HG03442 (cell line): ENCODE measurements at regions not wholly inside any gene's neighbourhood (a gene's known extent, or its start where the extent isn't known, plus 50 kb on each side); places are given as distances from the start of the nearest gene placed in this dataset.
"Not testable (repeated sequence)": the region's sequence is repeated elsewhere in the genome, so short reads cannot be mapped to it uniquely, and the experiment has no call there.

Source experiments
- ATAC-seq: cut with Tn5 transposase; IDR thresholded peaks from one replicate; pipeline ENCODE4 v1.9.1; 2021; ENCODE audit warnings: mild to moderate bottlenecking, moderate library complexity; ENCODE audit not compliant: unreplicated experiment

DNA sequence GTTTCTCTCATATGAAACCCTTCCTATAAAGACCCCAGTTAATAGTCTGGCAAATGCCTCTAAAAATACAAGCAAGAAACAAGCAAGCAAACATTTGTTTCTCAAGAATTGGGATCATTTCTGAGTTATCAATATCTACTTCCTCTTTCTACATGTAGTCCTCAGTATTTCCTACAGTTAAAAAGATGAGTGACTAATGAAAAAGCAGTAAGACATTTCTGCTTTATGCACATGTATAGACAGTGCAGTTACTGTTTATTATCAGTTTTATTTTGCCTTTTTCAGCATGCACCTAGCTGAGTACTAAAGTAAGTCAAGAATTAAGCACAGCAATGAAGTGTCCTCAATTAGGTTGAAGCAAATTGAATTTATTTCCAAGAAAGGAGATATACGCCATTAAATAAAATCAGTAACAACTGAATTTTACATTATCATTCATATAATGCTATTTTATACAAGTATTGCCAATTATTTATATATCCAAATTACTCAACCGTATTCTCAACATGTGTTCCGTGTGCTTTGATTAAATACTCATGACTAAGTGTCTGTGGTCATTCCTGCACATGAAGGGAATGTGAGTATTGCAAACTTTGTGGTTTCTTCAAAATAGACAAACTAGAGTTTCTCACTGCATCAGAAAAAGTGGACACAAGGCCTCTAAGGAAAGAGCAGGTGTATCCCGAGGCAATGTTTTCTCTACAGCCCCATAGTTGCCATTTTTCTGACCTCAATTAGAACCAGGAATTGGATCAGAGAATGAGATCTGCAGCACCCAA, 159.3 kb upstream of the MARCKS start:
- ATAC-seq, result peak; percentile 63

DNA sequence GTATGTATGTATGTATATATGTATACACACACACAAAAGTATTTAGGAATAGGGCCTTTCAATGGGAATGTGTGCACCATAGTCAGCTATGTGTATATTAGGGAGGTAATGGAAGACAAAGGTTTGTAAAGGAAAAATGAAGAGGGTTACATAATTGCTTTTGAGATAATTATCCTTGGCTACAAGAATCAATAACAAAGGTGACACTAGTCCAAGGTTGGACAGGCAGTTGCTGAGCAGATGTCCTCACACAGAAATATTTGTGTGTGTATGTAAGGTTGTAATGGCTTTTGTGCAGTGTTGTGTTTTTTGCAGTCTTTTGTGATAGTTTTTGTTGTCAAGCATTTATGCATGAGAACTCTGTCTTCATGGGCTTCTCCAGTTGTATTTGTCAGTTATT, 157.9 kb upstream of the MARCKS start:
- ATAC-seq, result no peak

DNA sequence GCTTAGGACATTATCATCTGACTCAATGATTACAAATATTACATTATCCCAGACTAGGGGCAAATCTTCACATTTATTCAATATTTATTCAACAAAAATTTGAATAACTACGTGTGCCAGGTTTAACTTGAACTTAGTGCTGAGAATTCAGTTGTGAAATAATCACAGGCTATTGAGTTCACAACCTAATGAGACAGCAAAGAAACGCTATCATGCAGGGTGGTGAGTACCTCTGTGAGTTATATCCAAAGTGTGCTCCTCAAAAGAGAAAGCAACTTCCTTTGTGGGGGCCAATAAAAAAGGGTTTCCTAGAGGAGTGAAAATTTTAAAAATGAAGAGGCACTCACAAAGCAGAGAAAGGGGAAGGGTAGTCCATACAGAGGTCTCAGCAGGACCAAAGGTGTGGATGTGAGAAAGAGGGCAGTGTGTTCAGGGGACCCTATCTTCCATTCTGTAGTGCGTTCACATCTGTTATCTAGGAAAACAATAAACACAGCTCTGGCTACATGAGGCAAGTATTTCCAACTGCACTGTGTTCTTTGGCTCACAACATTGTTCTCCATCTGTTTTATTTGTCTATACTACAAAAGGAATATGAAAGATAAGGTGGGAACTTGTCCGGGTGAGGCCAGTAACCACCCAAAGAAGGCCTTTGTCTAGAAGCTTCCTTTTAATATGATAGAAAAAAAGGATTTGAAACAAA, 155.4 kb upstream of the MARCKS start:
- ATAC-seq, result no peak

DNA sequence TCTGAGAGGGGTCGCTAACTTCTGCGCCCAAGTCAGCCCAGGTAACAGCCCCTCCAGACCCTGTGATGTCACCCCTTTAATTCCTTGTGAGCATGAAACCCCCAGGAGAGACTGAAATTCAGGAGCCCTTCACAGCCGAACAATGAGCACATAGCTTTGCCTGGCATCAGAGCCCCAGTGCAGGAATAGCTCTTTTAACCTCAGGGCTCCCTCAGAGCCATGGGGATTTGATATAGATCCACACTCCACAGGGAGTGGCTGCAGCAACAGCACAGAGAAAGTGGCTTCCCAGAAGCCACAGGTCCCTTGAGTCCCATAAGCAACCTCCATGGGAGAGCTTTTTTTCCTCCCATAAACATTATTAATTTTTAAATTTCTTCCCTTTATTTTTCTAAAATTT, 150.0 kb upstream of the MARCKS start:
- no peak for ATAC-seq

DNA sequence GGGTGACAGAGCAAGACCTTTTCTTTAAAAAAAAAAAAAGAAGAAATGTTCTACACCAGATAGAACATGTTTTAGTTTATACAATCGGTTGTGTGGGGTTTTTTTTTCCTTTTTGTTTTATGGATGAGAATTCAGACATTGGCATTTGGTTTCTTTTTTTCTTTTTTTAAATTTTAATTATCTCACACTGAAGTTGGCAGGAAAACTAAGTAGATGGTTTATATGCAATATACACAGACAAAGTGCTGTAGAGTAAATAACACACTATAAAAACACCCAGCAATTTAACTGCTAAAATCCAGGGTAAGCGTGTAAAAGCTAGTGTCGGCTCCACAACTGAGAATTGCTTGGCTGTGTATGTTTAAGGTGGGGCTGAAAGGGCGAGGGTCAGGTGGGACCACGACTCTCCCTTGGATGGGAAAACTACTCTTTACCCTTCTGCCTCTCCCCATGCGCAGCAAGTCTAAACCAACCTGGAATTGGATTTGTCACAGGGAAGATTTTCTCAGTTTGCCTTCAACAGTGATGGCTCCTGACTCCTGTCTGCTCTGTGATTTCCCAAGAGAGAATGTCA, 147.1 kb upstream of the MARCKS start:
- no peak for ATAC-seq

DNA sequence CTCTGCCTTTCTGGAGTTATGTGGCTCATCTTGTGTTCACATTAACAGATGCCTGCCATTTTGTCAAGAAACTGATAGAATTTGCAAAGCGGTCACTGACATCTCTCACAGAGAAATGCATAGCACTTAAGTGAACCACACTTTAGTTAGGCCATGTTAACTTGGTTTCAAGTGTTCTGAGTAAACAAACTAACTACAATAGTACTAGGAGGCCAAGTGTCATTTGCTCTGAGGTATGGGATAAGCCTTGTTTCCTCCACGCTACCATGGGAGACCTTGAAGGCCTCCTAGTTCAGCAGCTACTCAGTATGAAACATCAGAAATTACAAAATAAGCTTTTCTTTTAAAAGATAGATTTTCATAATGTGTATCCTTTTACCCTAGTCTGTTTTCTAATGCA, 143.5 kb upstream of the MARCKS start:
- no peak for ATAC-seq

DNA sequence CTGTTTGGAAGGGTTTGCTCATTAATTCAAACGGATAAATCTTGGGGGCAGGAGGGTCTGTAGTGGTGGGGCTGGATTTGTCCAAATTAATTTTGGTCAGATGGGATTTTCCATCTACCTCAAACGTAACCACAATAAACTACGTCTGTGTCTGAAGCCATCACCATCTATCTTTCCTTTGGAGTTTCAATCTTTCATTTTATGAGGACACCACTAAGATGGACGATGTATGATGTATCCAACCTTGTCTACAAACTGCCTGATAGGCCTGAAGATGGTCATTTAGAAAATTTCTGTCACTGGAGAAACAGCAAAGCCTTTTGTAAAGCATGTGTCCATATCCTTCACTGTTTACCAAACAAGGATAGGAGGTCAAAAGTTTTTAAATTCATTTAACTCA, 138.6 kb upstream of the MARCKS start:
- no peak for ATAC-seq

DNA sequence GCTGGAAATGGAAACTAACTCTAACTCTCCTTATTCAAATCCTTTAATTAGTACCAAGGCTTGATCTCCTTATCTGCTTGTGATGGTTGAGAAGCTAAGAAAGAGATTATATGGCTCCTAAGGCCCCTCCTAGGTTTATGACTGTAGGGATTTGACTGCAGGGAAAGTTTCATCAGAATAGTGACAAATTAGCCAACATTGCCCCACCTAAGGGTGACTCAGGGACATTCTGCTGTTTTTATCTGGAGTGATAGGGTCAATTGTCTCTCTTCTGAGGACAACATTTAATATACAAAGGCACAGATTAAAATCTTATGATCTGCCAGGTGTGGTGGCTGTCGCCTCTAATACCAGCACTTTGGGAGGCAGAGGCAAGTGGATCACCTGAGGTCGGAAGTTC, 138.1 kb upstream of the MARCKS start:
- no peak for ATAC-seq

DNA sequence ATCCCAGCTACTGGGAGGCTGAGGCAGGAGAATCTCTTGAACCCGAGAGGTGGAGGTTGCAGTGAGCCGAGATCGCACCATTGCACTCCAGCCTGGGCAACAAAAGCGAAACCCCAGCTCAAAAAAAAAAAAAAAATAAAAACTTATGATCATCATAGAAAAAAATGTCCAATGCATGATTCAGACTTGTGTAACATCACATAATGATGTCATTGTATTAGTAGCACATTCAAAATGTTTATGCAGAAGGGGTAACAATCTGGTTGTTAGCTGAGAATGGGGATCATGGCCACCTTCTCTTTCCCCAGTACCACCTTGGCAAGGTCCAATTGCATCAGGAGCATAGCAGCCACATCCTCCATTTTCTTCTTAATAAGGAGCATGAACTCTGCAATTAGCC, 137.6 kb upstream of the MARCKS start:
- ATAC-seq, result no peak

DNA sequence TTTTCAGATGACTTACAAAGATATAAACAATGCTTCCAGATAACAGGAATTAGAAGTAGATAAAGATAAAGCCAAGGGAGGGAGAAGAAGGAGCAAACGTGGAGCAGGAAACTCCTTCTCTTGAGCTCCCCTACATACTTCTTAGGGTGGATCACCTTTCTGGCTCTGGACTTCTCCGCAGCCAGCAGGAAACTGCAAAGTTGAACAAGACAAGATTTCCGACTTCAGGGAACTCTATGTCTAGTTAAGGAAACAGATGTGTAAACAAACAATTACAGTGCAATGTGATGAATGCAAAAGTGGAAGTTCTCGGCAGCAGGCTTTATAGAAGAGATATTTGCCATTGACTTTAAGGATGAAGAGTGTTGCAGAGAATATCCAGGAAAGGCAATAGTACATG, 134.0 kb upstream of the MARCKS start:
- ATAC-seq, result no peak

DNA sequence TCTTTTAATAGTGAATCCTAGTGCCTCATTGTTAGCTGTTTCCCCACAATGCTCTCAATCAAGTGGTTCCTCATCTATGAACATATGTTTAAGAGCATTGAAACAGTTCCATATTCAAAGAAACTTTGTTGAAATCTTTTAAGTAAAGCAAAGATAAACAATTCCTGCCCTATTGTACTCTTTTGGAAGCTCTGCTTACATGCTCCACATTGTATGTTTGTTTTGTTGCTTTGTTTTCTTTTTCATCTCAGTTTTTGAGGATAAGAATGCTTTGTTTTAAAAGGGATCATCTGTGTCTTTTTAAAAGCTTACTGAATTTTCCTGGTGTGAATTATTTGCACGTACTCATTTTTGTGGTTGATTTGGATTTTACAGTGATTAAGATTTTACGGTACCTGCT, 132.2 kb upstream of the MARCKS start:
- not testable (repeated sequence) for ATAC-seq

DNA sequence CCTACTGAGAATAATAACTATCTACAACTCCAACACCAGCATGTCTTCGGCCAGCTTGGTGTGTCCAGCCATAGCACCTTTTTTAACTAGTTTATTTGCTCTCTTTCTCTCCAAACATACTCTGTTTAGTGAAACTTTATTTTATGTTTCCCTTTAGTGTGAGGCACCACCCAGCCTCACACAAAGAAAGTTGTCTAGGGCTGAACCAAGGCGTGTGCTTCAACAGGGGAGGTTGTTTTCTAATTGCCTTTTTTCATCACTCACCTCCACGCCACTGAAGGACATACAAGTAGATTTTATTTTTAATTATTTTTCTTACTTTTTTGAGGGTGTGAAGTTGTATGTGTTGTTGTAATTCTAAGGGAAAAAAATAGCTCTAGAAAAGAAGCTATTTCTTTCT, 125.6 kb upstream of the MARCKS start:
- ATAC-seq, result no peak

DNA sequence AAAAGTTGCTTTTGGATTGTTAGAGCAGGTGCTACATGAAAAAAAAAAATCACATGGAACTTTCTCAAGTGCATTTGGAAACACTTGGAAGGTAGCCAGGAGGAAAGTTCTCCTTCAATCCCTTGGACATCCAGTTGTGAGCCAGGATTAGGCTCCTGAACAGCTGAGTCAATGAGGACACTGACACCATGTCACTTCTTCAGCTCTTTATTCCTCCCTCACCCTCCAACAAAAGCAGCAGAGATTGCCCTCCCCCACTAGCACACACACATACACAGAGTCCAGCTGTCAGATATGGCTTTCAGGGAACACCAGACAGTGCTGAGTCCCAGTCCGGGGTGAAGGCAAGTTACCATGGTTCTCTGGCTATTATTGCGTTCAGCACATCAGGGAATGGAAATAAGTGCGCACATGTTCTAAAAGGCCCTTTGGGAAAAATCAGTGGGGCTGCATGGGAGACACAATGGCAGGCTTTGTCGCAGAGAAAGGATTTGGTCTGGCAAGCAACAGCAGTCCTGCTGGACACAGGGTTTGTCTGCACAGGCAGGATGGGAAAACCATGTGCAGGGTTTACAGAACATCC, 124.7 kb upstream of the MARCKS start:
- ATAC-seq, result no peak

DNA sequence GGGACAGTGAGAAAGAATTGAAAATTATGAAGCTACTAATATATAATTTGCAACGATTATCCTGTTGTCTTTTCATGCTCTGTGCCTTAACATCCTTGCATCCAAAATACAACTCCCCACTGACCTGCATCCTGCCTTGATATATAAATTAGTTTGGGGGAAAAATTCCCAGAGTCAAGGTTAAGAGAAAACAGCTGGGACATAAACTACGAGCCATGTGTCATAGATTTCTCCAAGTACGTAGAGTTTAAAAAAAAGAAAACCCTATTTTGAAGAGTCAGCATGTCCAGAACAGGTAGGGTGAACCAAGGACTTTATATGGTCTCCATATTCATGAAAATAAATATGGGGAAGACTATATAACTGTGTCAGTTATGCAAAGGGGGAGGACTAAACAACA, 123.8 kb upstream of the MARCKS start:
- ATAC-seq, result no peak

DNA sequence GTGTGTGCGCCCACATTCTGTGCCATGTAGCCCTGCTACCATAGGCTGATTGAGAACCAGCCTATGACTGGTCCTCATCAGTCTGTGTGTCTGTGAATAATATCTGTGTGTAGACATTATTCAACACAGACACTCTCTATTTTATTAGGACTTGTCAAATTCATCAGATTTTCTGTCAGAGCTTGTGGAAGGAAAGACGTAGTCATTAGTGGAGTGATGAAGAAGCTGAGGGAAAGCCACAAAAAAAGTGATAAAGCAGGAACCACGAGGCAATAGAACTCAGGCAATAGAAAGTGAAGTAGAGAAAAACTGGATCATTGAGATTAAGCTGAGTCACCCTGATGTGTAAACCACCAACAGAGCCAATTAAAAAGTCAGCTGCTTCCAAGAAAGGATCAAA, 122.2 kb upstream of the MARCKS start:
- no peak for ATAC-seq

DNA sequence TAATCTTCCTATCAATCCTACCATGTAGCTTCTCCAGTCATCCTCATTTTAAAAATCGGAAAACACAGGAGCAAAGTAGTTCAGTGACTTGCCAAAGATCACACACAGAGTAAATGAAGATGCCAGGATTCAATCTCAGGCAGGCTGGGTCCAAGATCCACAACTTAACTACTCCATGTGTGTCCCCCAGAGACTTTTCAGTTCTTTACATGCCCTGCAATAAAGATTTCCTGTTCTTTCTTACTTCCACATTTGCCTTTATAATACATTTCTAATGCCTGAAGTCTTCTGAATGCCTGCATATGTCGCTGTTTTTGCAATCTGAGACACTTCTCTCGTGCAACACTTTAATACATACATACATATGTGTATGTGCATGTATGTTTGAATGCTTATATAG, 121.7 kb upstream of the MARCKS start:
- ATAC-seq, result no peak

DNA sequence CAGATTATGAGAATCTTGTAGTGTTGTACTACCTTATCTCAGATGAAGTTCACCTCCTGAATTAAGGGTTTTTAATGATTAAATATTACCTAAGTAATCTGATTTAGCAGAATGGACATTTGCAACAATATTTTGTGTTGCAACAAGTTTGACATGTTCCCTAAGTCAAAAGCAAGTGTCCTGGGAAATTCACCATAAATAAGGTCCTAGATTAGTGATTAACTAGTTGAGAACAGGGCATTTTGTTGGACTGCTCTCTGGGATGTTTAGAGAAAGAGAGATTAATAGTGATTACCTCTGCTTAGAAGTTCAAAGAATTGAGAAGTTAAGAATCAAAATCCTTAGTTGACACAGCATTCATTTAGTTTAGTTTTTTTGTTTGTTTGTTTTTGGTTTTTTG, 120.2 kb upstream of the MARCKS start:
- no peak for ATAC-seq

DNA sequence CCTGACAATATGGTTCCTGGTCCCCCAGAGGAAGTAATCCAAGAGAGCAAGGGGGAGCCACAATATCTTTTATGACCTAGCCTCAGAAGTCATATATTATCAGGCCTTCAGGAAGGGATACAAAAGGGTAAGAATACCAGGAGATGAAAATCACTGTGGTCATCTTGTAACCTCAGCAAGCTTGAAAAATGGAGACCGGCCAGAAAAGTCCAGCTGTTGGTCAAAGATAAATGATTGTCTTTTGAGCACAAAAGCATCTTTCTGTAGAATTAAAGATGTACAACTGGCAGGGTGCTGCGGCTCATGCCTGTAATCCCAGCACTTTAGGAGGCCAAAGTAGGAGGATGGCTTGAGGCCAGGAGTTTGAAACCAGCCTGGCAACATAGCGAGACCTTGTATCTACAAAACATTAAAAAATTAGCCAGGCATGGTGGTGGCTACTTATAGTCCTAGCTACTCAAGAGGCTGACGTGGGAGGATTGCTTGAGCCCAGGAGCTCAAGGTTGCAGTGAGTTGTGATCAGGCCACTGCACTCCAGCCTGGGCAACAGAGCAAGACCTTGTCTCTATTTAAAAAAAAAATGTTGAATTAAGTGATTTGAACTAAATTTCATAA, 118.0 kb upstream of the MARCKS start:
- ATAC-seq, result no peak

DNA sequence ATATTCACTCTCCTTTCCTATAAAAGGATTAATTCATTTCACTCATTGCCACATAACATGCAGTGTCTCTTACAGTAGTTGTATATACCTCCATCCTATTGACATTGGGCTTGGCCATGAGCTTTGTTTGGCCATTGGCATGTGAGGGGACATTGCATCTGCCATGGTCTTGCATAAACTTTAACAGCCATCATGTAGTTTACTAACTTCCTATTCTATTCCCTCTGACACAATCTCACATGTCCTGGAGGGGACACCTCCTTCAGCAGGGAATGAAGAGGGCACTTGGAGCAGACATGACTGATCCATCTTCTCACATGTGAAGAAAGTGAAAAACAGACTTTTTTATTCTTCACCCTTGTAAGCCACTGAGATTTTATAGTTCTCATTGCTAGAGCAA, 115.5 kb upstream of the MARCKS start:
- ATAC-seq, result no peak

DNA sequence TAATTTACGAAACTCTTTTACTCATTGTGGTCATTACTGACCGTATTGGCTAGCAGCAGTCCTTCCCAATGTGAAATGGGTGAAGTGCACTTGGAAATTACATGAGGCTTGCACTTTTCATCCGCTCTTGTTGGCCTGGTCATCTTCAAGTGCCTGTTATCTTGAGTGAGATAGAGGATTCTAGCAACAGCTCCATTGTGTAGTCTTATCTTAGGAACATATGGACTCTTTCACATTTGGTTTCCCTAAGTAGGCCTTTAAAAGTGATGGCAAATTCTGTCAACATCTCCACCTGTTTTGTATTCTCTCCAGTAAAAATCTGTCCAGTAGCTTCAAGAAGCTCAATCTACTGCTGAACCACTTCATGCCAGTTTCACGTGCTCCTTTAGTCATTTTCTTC, 114.8 kb upstream of the MARCKS start:
- no peak for ATAC-seq

DNA sequence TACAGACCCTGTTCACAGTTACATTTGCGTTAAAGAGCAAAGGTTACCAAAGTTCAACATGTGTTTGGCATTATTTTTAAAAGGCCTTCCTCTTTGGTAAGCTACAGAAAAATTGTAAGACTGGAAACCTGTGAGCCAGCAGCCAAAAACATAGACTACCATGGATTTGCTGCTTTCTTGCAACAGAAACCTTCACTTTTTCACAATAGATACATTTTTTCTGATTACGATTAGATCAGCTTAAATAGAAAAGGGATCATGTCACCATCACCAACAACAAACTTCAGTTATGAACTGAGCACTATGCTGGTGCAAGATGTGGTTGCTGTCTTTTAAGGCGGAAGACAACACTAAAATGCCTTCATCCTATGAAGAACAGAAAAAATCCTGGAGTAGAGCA, 112.3 kb upstream of the MARCKS start:
- ATAC-seq, result no peak
